HepG2 (cell line): ENCODE measurements at regions not wholly inside any gene's neighbourhood (a gene's known extent, or its start where the extent isn't known, plus 50 kb on each side); places are given as distances from the start of the nearest gene placed in this dataset.

ENCODE experiments used
- PAX8 ChIP-seq: sonication (generic); formaldehyde crosslinking; IDR thresholded peaks from 2 replicates; pipeline ENCODE4 v1.8.0; 2022; ENCODE audit warnings: mild to moderate bottlenecking, missing genetic modification reagents, borderline replicate concordance
- TF ChIP-seq, protein P1 (sequence below): sonication (generic); formaldehyde crosslinking; IDR thresholded peaks from 2 replicates; pipeline ENCODE4 v1.5.0; 2020; ENCODE audit warnings: mild to moderate bottlenecking, missing genetic modification reagents, moderate library complexity

DNA sequence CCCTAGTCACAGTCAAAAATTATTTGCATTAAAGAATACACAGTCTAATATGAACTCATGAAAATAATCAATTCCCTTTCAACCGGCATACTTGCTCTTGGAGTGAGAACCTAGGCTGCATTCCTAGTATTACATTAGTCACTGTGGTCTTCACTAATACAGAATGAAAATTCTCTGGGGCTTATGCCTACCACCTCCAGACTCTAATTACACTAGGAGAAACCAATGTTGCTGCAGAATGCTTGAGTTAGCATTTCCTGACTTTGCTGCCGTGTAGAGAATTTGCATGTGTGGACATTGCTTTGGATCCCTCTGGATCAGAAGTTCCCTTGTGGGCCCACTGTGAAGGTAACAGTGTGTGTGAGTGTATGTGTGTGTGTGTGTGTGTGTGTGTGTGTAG is 87.8 kb downstream of the CCNA1 start:
- TF ChIP-seq, protein P1, sequence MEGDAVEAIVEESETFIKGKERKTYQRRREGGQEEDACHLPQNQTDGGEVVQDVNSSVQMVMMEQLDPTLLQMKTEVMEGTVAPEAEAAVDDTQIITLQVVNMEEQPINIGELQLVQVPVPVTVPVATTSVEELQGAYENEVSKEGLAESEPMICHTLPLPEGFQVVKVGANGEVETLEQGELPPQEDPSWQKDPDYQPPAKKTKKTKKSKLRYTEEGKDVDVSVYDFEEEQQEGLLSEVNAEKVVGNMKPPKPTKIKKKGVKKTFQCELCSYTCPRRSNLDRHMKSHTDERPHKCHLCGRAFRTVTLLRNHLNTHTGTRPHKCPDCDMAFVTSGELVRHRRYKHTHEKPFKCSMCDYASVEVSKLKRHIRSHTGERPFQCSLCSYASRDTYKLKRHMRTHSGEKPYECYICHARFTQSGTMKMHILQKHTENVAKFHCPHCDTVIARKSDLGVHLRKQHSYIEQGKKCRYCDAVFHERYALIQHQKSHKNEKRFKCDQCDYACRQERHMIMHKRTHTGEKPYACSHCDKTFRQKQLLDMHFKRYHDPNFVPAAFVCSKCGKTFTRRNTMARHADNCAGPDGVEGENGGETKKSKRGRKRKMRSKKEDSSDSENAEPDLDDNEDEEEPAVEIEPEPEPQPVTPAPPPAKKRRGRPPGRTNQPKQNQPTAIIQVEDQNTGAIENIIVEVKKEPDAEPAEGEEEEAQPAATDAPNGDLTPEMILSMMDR (CRISPR knock-in tag) = no peak
- TF ChIP-seq PAX8 (CRISPR knock-in tag) = no peak
